ENCODE measurements at regions not wholly inside any gene's neighbourhood (a gene's known extent, or its start where the extent isn't known, plus 50 kb on each side); places are given as distances from the start of the nearest gene placed in this dataset.

- no peak overlapping the region for H3K4me3 ChIP-seq (replicated peaks; ENCODE audit: low read depth, low read length)
- no peak for DNase-seq (ENCODE audit: extremely low read depth, low read depth)
- TF ChIP-seq CTCF (IDR thresholded peaks at IDR 0.05; ENCODE audit: low read depth, low read length, missing control alignments): no peak
These were observed 218.6 kb upstream of the ANKRD55 start for GRCh38 chr5:56451742-56452141.

GRCh38 chr5:56450766-56451165, 217.6 kb upstream of the ANKRD55 start:
- no peak overlapping the region for H3K4me3 ChIP-seq (replicated peaks; ENCODE audit: low read depth, low read length)
- DNase-seq (ENCODE audit: extremely low read depth, low read depth): no peak
- TF ChIP-seq CTCF (IDR thresholded peaks at IDR 0.05; ENCODE audit: low read depth, low read length, missing control alignments): no peak

GRCh38 chr5:56449071-56449640, 216.0 kb upstream of the ANKRD55 start:
- no peak for DNase-seq (ENCODE audit: extremely low read depth, low read depth)
- TF ChIP-seq CTCF (IDR thresholded peaks at IDR 0.05; ENCODE audit: low read depth, low read length, missing control alignments): no peak
- H3K4me3 ChIP-seq (replicated peaks; ENCODE audit: low read depth, low read length): no peak overlapping the region

- no peak for DNase-seq (ENCODE audit: extremely low read depth, low read depth)
- H3K4me3 ChIP-seq (replicated peaks; ENCODE audit: low read depth, low read length): no peak overlapping the region
- TF ChIP-seq CTCF (IDR thresholded peaks at IDR 0.05; ENCODE audit: low read depth, low read length, missing control alignments): no peak
These were observed 214.5 kb upstream of the ANKRD55 start for GRCh38 chr5:56447656-56448055.

GRCh38 chr5:56447232-56447631, 214.1 kb upstream of the ANKRD55 start:
- DNase-seq (ENCODE audit: extremely low read depth, low read depth): no peak
- no peak overlapping the region for H3K4me3 ChIP-seq (replicated peaks; ENCODE audit: low read depth, low read length)
- no peak for TF ChIP-seq CTCF (IDR thresholded peaks at IDR 0.05; ENCODE audit: low read depth, low read length, missing control alignments)

GRCh38 chr5:56446728-56447127, 213.6 kb upstream of the ANKRD55 start:
- no peak overlapping the region for H3K4me3 ChIP-seq (replicated peaks; ENCODE audit: low read depth, low read length)
- no peak for TF ChIP-seq CTCF (IDR thresholded peaks at IDR 0.05; ENCODE audit: low read depth, low read length, missing control alignments)

GRCh38 chr5:56443826-56444225, 210.7 kb upstream of the ANKRD55 start:
- H3K4me3 ChIP-seq (replicated peaks; ENCODE audit: low read depth, low read length): no peak overlapping the region
- TF ChIP-seq CTCF (IDR thresholded peaks at IDR 0.05; ENCODE audit: low read depth, low read length, missing control alignments): no peak
- no peak for DNase-seq (ENCODE audit: extremely low read depth, low read depth)

More at GRCh38 chr5:56446728-56447127, 213.6 kb upstream of the ANKRD55 start:
- DNase-seq (ENCODE audit: extremely low read depth, low read depth): no peak
